A549 (cell line): ENCODE measurements at regions not wholly inside any gene's neighbourhood (a gene's known extent, or its start where the extent isn't known, plus 50 kb on each side); places are given as distances from the start of the nearest gene placed in this dataset.

Source experiments
- ESRRA ChIP-seq: fragments of 150-350 bp; IDR thresholded peaks from 2 replicates; pipeline ENCODE4 v1.6.1; 2014; ENCODE audit warnings: mild to moderate bottlenecking, low read length, borderline replicate concordance
- HDAC2 ChIP-seq: fragments of 200-600 bp; sonication (generic); IDR thresholded peaks from 2 replicates; pipeline ENCODE4 v1.6.1; 2016

DNA sequence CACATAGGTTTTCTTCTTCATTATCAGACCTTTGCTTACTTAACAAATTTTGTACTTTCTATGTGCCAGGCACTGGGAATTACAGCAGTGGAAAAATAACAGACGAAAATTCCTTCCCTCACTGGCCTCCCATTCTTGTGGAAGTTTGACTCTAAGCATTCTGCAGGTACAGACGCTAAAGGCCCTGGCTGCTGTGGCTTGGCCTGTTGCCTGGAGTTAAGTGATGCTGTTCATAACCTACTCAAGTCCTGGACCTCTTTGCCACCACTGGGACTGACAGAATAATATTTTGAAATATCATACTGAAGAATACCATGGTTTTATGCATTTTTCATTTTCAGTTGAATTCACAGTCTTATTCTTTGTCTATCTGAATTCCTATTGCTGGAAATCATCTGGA lies 97.3 kb upstream of the SPATA31C2 start:
- TF ChIP-seq HDAC2 (no peak), ESRRA (no peak)
